ENCODE measurements at regions not wholly inside any gene's neighbourhood (a gene's known extent, or its start where the extent isn't known, plus 50 kb on each side); places are given as distances from the start of the nearest gene placed in this dataset.
A peak's percentile ranks its signal among the peaks of the same experiment; 100 is the strongest.

- H3K36me3 Mint-ChIP-seq (ENCODE audit: low read depth): no peaks in the 10 kb centered on the region
- TF ChIP-seq CTCF (IDR thresholded peaks at IDR 0.05): no peak
- no peaks in the 10 kb centered on the region for H3K27me3 Mint-ChIP-seq (ENCODE audit: low read depth)
- H3K9me3 Mint-ChIP-seq (ENCODE audit: low read depth): no peaks in the 10 kb centered on the region
- H3K27ac Mint-ChIP-seq (ENCODE audit: unreplicated experiment): peak overlapping the region; percentile 67
- peaks cover 24% of the 10 kb centered on the region for H3K4me1 Mint-ChIP-seq (ENCODE audit: low read depth)
- H3K4me3 Mint-ChIP-seq (ENCODE audit: unreplicated experiment): no peak overlapping the region
- no peak for DNase-seq (ENCODE audit: low spot score)
These were observed 831.5 kb downstream of the MAT2B start for GRCh38 chr5:164336906-164337305.

GRCh38 chr5:164341056-164341619 lies 835.7 kb downstream of the MAT2B start:
- TF ChIP-seq CTCF (IDR thresholded peaks at IDR 0.05): peak; percentile 49
- no peak for DNase-seq (ENCODE audit: low spot score)
- Mint-ChIP-seq H3K4me1 (ENCODE audit: low read depth) (peaks cover 21% of the 10 kb centered on the region), H3K4me3 (ENCODE audit: unreplicated experiment) (no peak overlapping the region), H3K9me3 (ENCODE audit: low read depth) (no peaks in the 10 kb centered on the region), H3K27ac (ENCODE audit: unreplicated experiment) (no peak overlapping the region), H3K36me3 (ENCODE audit: low read depth) (no peaks in the 10 kb centered on the region), H3K27me3 (ENCODE audit: low read depth) (no peaks in the 10 kb centered on the region)

- TF ChIP-seq CTCF (IDR thresholded peaks at IDR 0.05): no peak
- Mint-ChIP-seq H3K4me1 (ENCODE audit: low read depth) (peaks cover 4% of the 10 kb centered on the region), H3K4me3 (ENCODE audit: unreplicated experiment) (no peak overlapping the region), H3K27ac (ENCODE audit: unreplicated experiment) (no peak overlapping the region), H3K9me3 (ENCODE audit: low read depth) (no peaks in the 10 kb centered on the region), H3K36me3 (ENCODE audit: low read depth) (no peaks in the 10 kb centered on the region), H3K27me3 (ENCODE audit: low read depth) (no peaks in the 10 kb centered on the region)
- DNase-seq (ENCODE audit: low spot score): no peak
These were observed 839.9 kb downstream of the MAT2B start for GRCh38 chr5:164345173-164345849.

GRCh38 chr5:164345853-164346252 lies 840.4 kb downstream of the MAT2B start:
- no peak for DNase-seq (ENCODE audit: low spot score)
- Mint-ChIP-seq H3K27me3 (ENCODE audit: low read depth) (no peaks in the 10 kb centered on the region), H3K36me3 (ENCODE audit: low read depth) (no peaks in the 10 kb centered on the region), H3K4me3 (ENCODE audit: unreplicated experiment) (no peak overlapping the region), H3K9me3 (ENCODE audit: low read depth) (no peaks in the 10 kb centered on the region), H3K27ac (ENCODE audit: unreplicated experiment) (no peak overlapping the region), H3K4me1 (ENCODE audit: low read depth) (peaks cover 9% of the 10 kb centered on the region)
- TF ChIP-seq CTCF (IDR thresholded peaks at IDR 0.05): no peak

- peaks cover 21% of the 10 kb centered on the region for H3K4me1 Mint-ChIP-seq (ENCODE audit: low read depth)
- no peak for DNase-seq (ENCODE audit: low spot score)
These were observed 841.6 kb downstream of the MAT2B start for GRCh38 chr5:164346785-164347630.

More at GRCh38 chr5:164346785-164347630, 841.6 kb downstream of the MAT2B start:
- Mint-ChIP-seq H3K27me3 (ENCODE audit: low read depth) (no peaks in the 10 kb centered on the region), H3K9me3 (ENCODE audit: low read depth) (no peaks in the 10 kb centered on the region), H3K36me3 (ENCODE audit: low read depth) (no peaks in the 10 kb centered on the region), H3K4me3 (ENCODE audit: unreplicated experiment) (no peak overlapping the region), H3K27ac (ENCODE audit: unreplicated experiment) (no peak overlapping the region)
- no peak for TF ChIP-seq CTCF (IDR thresholded peaks at IDR 0.05)
